Peyer's patch (tissue), 4 donors: ENCODE measurements at regions not wholly inside any gene's neighbourhood (a gene's known extent, or its start where the extent isn't known, plus 50 kb on each side); places are given as distances from the start of the nearest gene placed in this dataset.

ENCODE experiments used
- POLR2A ChIP-seq, 2 donors: fragments of 450-650 bp; IDR thresholded peaks; one replicate each; pipeline ENCODE4 v1.5.1; 2017; ENCODE audit warnings: antibody characterized with exemption in 2 of 2, mild to moderate bottlenecking in 2 of 2, moderate library complexity in 2 of 2
- TF ChIP-seq, protein P1 (sequence below), 6 experiments: fragments of 450-650 bp in 4 of 6; fragments of 200-600 bp in 2 of 6; sonication (generic) in 1 of 6; IDR thresholded peaks; one replicate each; pipeline ENCODE4 v1.5.1; 2017 to 2019; ENCODE audit warnings: antibody characterized with exemption in 6 of 6, mild to moderate bottlenecking in 3 of 6, moderate library complexity in 1 of 6

DNA sequence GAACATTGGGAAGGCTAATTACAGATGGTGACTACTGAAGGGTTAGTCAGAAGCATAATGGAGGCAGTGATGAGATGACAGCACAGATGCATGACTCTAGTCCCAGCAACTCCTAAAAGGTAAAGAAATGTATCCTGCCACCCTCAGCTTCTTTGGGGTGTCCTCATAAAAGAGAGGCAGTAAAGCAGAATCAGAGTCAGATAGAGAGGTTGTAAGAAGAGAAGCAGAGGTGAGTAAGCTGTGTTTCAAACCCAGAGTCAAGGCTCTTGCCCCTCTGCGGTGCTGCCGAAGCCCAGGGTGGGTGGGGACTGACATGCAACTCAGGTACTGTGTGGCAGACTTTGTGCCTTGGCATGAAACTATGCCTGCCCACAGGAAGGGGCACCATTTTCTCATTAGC is 59.5 kb upstream of the PGM2 start:
- TF ChIP-seq POLR2A (IDR thresholded peaks at IDR 0.05): no peak
- TF ChIP-seq, protein P1, sequence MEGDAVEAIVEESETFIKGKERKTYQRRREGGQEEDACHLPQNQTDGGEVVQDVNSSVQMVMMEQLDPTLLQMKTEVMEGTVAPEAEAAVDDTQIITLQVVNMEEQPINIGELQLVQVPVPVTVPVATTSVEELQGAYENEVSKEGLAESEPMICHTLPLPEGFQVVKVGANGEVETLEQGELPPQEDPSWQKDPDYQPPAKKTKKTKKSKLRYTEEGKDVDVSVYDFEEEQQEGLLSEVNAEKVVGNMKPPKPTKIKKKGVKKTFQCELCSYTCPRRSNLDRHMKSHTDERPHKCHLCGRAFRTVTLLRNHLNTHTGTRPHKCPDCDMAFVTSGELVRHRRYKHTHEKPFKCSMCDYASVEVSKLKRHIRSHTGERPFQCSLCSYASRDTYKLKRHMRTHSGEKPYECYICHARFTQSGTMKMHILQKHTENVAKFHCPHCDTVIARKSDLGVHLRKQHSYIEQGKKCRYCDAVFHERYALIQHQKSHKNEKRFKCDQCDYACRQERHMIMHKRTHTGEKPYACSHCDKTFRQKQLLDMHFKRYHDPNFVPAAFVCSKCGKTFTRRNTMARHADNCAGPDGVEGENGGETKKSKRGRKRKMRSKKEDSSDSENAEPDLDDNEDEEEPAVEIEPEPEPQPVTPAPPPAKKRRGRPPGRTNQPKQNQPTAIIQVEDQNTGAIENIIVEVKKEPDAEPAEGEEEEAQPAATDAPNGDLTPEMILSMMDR (IDR thresholded peaks at IDR 0.05): no peak
